Hematopoietic multipotent progenitor cell treated with erythropoietin and hydrocortisone succinate and interleukin-3 and kit ligand, for 15 days (in vitro differentiated cells): ENCODE measurements at regions not wholly inside any gene's neighbourhood (a gene's known extent, or its start where the extent isn't known, plus 50 kb on each side); places are given as distances from the start of the nearest gene placed in this dataset.

Experiments used
- DNase-seq: peaks from one replicate; pipeline ENCODE4 v3.0.0-alpha.2; 2015; ENCODE audit warnings: low spot score

- DNase-seq = no peak
Measured at GRCh38 chr11:113634940-113635575, 71.0 kb downstream of the TMPRSS5 start.

GRCh38 chr11:113632981-113633380 lies 73.1 kb downstream of the TMPRSS5 start:
- no peak for DNase-seq

- no peak for DNase-seq
Measured at GRCh38 chr11:113629562-113629961, 76.5 kb downstream of the TMPRSS5 start.

- DNase-seq = no peak
Measured at GRCh38 chr11:113628912-113629311, 77.2 kb downstream of the TMPRSS5 start.

- no peak for DNase-seq
Measured at GRCh38 chr11:113627946-113628345, 78.2 kb downstream of the TMPRSS5 start.

GRCh38 chr11:113627297-113627696 lies 78.8 kb downstream of the TMPRSS5 start:
- no peak for DNase-seq

GRCh38 chr11:113626736-113627135 lies 79.4 kb downstream of the TMPRSS5 start:
- no peak for DNase-seq

- no peak for DNase-seq
Measured at GRCh38 chr11:113623114-113623513, 83.0 kb downstream of the TMPRSS5 start.

- no peak for DNase-seq
Measured at GRCh38 chr11:113618360-113618759, 87.7 kb downstream of the TMPRSS5 start.

GRCh38 chr11:113615773-113616172 lies 90.3 kb downstream of the TMPRSS5 start:
- DNase-seq = no peak

GRCh38 chr11:113615098-113615497 lies 91.0 kb downstream of the TMPRSS5 start:
- DNase-seq = no peak

- DNase-seq = no peak
Measured at GRCh38 chr11:113614097-113614496, 92.0 kb downstream of the TMPRSS5 start.

- DNase-seq = no peak
Measured at GRCh38 chr11:113613619-113614018, 92.5 kb downstream of the TMPRSS5 start.

GRCh38 chr11:113604186-113604585 lies 101.9 kb downstream of the TMPRSS5 start:
- DNase-seq = no peak

- no peak for DNase-seq
Measured at GRCh38 chr11:113603277-113604059, 102.6 kb downstream of the TMPRSS5 start.

GRCh38 chr11:113602483-113602882 lies 103.6 kb downstream of the TMPRSS5 start:
- no peak for DNase-seq

- DNase-seq = no peak
Measured at GRCh38 chr11:113596658-113597057, 109.5 kb downstream of the TMPRSS5 start.

GRCh38 chr11:113595810-113596594 lies 110.1 kb downstream of the TMPRSS5 start:
- DNase-seq = no peak

GRCh38 chr11:113593698-113594308 lies 112.3 kb downstream of the TMPRSS5 start:
- DNase-seq = no peak

GRCh38 chr11:113591117-113591516 lies 115.0 kb downstream of the TMPRSS5 start:
- DNase-seq = no peak

GRCh38 chr11:113587308-113587739 lies 112.1 kb upstream of the DRD2 start:
- peak; percentile 15 for DNase-seq

- DNase-seq = no peak
Measured at GRCh38 chr11:113584371-113584770, 109.2 kb upstream of the DRD2 start.
